Aorta (tissue), 5 donors: ENCODE measurements at regions not wholly inside any gene's neighbourhood (a gene's known extent, or its start where the extent isn't known, plus 50 kb on each side); places are given as distances from the start of the nearest gene placed in this dataset.

Experiments used
- ATAC-seq: fragments of 200-7000 bp; cut with Tn5 transposase; one replicate; pipeline ENCODE4 v1.9.1; 2022; ENCODE audit warnings: moderate library complexity; ENCODE audit not compliant: low FRiP score
- DNase-seq, 2 donors: peaks; one replicate each; pipeline ENCODE4 v3.0.0-alpha.2; 2020
- H3K27ac ChIP-seq, 2 donors: one replicate each; pipeline ENCODE4 v1.5.1; 2013; ENCODE audit warnings: low read length in 2 of 2, mild to moderate bottlenecking in 2 of 2, moderate library complexity in 2 of 2, control low read depth in 1 of 2, inconsistent platforms in 1 of 2, low read depth in 1 of 2
- H3K27me3 ChIP-seq, 2 donors: one replicate each; pipeline ENCODE4 v1.6.1; 2013; ENCODE audit warnings: control low read depth in 1 of 2, low read length in 1 of 2, mild to moderate bottlenecking in 1 of 2, moderate library complexity in 1 of 2; ENCODE audit not compliant: insufficient read depth in 2 of 2, control insufficient read depth in 1 of 2
- H3K36me3 ChIP-seq, 2 donors: one replicate each; pipeline ENCODE4 v1.6.1; 2013; ENCODE audit warnings: control low read depth in 1 of 2, low read length in 1 of 2, mild to moderate bottlenecking in 1 of 2; ENCODE audit not compliant: insufficient read depth in 2 of 2, control insufficient read depth in 1 of 2
- H3K4me1 ChIP-seq, 2 donors: one replicate each; pipeline ENCODE4 v1.6.1; 2013; ENCODE audit warnings: low read length in 2 of 2, control low read depth in 1 of 2, mild to moderate bottlenecking in 1 of 2, moderate library complexity in 1 of 2; ENCODE audit not compliant: insufficient read depth in 2 of 2, control insufficient read depth in 1 of 2
- H3K4me3 ChIP-seq, 2 donors: one replicate each; pipeline ENCODE4 v1.5.1; 2013; ENCODE audit warnings: low read length in 2 of 2, control low read depth in 1 of 2, mild to moderate bottlenecking in 1 of 2
- H3K9me3 ChIP-seq: one replicate; pipeline ENCODE4 v1.6.1; 2013; ENCODE audit warnings: mild to moderate bottlenecking, low read length; ENCODE audit not compliant: control insufficient read depth
- WGBS, 2 donors: extraction: QIAGEN DNeasy Blood & Tissue Kit; methylation state at CpG; one replicate each; pipeline ENCODE4 v1.1.7; 2013; 5-methylcytosine and 5-hydroxymethylcytosine counted together
- intact Hi-C, 2 donors: fragments of 100-400 bp; cut with DNase I; formaldehyde crosslinking; loops; one replicate each; pipeline versions ENCODE4 v1.14.2 to v1.15.0; 2022
- donor health status: healthy with polysubstance abuse.
- donor health status: Bipolar disorder and iron deficiency.
- donor health status: DM: no; HTN: no; CAD: no.
- donor health status: DM: no; HTN: no; CAD: no.
- donor health status: DM: yes; HTN: yes; CAD: no.

GRCh38 chr2:64363848-64364247 lies 90.1 kb upstream of the LGALSL start:
- WGBS, 2 donors = 81 to 91% methylated on average over 2 of the region's 2 CpGs
- no peak for DNase-seq
- Histone ChIP-seq H3K4me1 (no peaks in the 10 kb centered on the region), H3K27me3 (no peaks in the 10 kb centered on the region), H3K36me3 (no peaks in the 10 kb centered on the region), H3K4me3 (no peak overlapping the region), H3K27ac (no peak overlapping the region), H3K9me3 (no peaks in the 10 kb centered on the region)
- intact Hi-C loops = loop anchor here (5.0 kb wide), 2 partner anchors 38 to 88 kb away; partner anchors contain the start of gene LGALSL (in 1 of the 2)
- no peak for ATAC-seq

- DNase-seq = no peak
- Histone ChIP-seq H3K4me3 (no peak overlapping the region), H3K27me3 (no peaks in the 10 kb centered on the region), H3K27ac (no peak overlapping the region), H3K9me3 (no peaks in the 10 kb centered on the region), H3K4me1 (no peaks in the 10 kb centered on the region), H3K36me3 (no peaks in the 10 kb centered on the region)
- 70 to 71% methylated on average over 7 of the region's 7 CpGs for WGBS, 2 donors
- ATAC-seq = no peak
- intact Hi-C loops = no loop called here
Measured at GRCh38 chr2:64367444-64368232, 86.3 kb upstream of the LGALSL start.

- no peak overlapping the region for H3K4me3 ChIP-seq
- H3K9me3 ChIP-seq = no peaks in the 10 kb centered on the region
- 95 to 96% methylated on average over 7 of the region's 7 CpGs for WGBS, 2 donors
- no peak for ATAC-seq
- no peak overlapping the region for H3K27ac ChIP-seq
- no peaks in the 10 kb centered on the region for H3K36me3 ChIP-seq
- no peaks in the 10 kb centered on the region for H3K4me1 ChIP-seq
- intact Hi-C loops = no loop called here
- H3K27me3 ChIP-seq = no peaks in the 10 kb centered on the region
- DNase-seq = no peak
Measured at GRCh38 chr2:64369706-64370105, 84.3 kb upstream of the LGALSL start.

GRCh38 chr2:64371727-64372126 lies 82.2 kb upstream of the LGALSL start:
- Histone ChIP-seq H3K9me3 (no peaks in the 10 kb centered on the region), H3K27me3 (no peaks in the 10 kb centered on the region), H3K4me3 (no peak overlapping the region), H3K36me3 (no peaks in the 10 kb centered on the region), H3K4me1 (no peaks in the 10 kb centered on the region), H3K27ac (no peak overlapping the region)
- 96% methylated on average over 2 of the region's 2 CpGs for WGBS, 2 donors
- DNase-seq (no peak), ATAC-seq (no peak)
- intact Hi-C loops = no loop called here

- no peak overlapping the region for H3K27ac ChIP-seq
- ATAC-seq (no peak), DNase-seq (no peak)
- no peaks in the 10 kb centered on the region for H3K36me3 ChIP-seq
- no peaks in the 10 kb centered on the region for H3K4me1 ChIP-seq
- H3K9me3 ChIP-seq = no peaks in the 10 kb centered on the region
- H3K4me3 ChIP-seq = no peak overlapping the region
- 19 to 25% methylated on average over 4 of the region's 4 CpGs for WGBS, 2 donors
- no peaks in the 10 kb centered on the region for H3K27me3 ChIP-seq
- intact Hi-C loops = no loop called here
Measured at GRCh38 chr2:64374686-64375085, 79.3 kb upstream of the LGALSL start.

GRCh38 chr2:64376926-64377325 lies 77.0 kb upstream of the LGALSL start:
- H3K27ac ChIP-seq = no peak overlapping the region
- WGBS, 2 donors = 86 to 89% methylated on average over 5 of the region's 5 CpGs
- ATAC-seq (no peak), DNase-seq (no peak)
- no peaks in the 10 kb centered on the region for H3K36me3 ChIP-seq
- intact Hi-C loops = no loop called here
- H3K9me3 ChIP-seq = no peaks in the 10 kb centered on the region
- H3K4me1 ChIP-seq = no peaks in the 10 kb centered on the region
- H3K4me3 ChIP-seq = no peak overlapping the region
- no peaks in the 10 kb centered on the region for H3K27me3 ChIP-seq

GRCh38 chr2:64379186-64379585 lies 74.8 kb upstream of the LGALSL start:
- Histone ChIP-seq H3K9me3 (no peaks in the 10 kb centered on the region), H3K36me3 (no peaks in the 10 kb centered on the region), H3K4me1 (no peaks in the 10 kb centered on the region), H3K27ac (no peak overlapping the region), H3K4me3 (no peak overlapping the region), H3K27me3 (no peaks in the 10 kb centered on the region)
- intact Hi-C loops = no loop called here
- no peak for DNase-seq
- ATAC-seq = no peak
- 85% methylated on average over 7 of the region's 7 CpGs for WGBS, 2 donors

GRCh38 chr2:64380853-64381527 lies 73.0 kb upstream of the LGALSL start:
- no peak for ATAC-seq
- H3K4me1 ChIP-seq = no peaks in the 10 kb centered on the region
- no peak for DNase-seq
- intact Hi-C loops = no loop called here
- no peak overlapping the region for H3K4me3 ChIP-seq
- no peaks in the 10 kb centered on the region for H3K27me3 ChIP-seq
- no peak overlapping the region for H3K27ac ChIP-seq
- H3K9me3 ChIP-seq = no peaks in the 10 kb centered on the region
- 83 to 87% methylated on average over 4 of the region's 4 CpGs for WGBS, 2 donors
- H3K36me3 ChIP-seq = no peaks in the 10 kb centered on the region

GRCh38 chr2:64383016-64383591 lies 70.9 kb upstream of the LGALSL start:
- ATAC-seq (peak; percentile 46), DNase-seq (no peak)
- WGBS, 2 donors = 95 to 98% methylated on average over 5 of the region's 5 CpGs
- H3K9me3 ChIP-seq = no peaks in the 10 kb centered on the region
- H3K4me3 ChIP-seq = no peak overlapping the region
- H3K27me3 ChIP-seq = no peaks in the 10 kb centered on the region
- H3K36me3 ChIP-seq = no peaks in the 10 kb centered on the region
- no peaks in the 10 kb centered on the region for H3K4me1 ChIP-seq
- no peak overlapping the region for H3K27ac ChIP-seq
- intact Hi-C loops = no loop called here
